H9 (cell line): ENCODE measurements at regions not wholly inside any gene's neighbourhood (a gene's known extent, or its start where the extent isn't known, plus 50 kb on each side); places are given as distances from the start of the nearest gene placed in this dataset.

ENCODE experiments used
- DNase-seq: peaks from one replicate; pipeline ENCODE4 v3.0.0-alpha.2; 2017
- H2AFZ ChIP-seq: one replicate; pipeline ENCODE4 v1.6.1; 2013; ENCODE audit warnings: mild to moderate bottlenecking, low read length, control low read depth, moderate library complexity
- H2AK5ac ChIP-seq: 2 replicates; pipeline ENCODE4 v1.6.1; 2013; ENCODE audit warnings: low read length, control low read depth, mixed read lengths; ENCODE audit not compliant: insufficient read length
- H2BK120ac ChIP-seq: one replicate; pipeline ENCODE4 v1.6.1; 2013; ENCODE audit warnings: low read depth, mild to moderate bottlenecking, low read length, control low read depth, inconsistent platforms; ENCODE audit not compliant: poor library complexity, severe bottlenecking
- H2BK12ac ChIP-seq: 2 replicates; pipeline ENCODE4 v1.6.1; 2013; ENCODE audit warnings: low read length, control low read depth, mixed read lengths, low read depth; ENCODE audit not compliant: insufficient read length
- H2BK15ac ChIP-seq: 2 replicates; pipeline ENCODE4 v1.6.1; 2013; ENCODE audit warnings: low read depth, low read length, control low read depth
- H2BK20ac ChIP-seq: one replicate; pipeline ENCODE4 v1.6.1; 2013; ENCODE audit warnings: low read depth, mild to moderate bottlenecking, low read length, control low read depth, inconsistent platforms; ENCODE audit not compliant: poor library complexity, severe bottlenecking
- H2BK5ac ChIP-seq: 2 replicates; pipeline ENCODE4 v1.6.1; 2013; ENCODE audit warnings: low read length, control low read depth, mixed read lengths; ENCODE audit not compliant: insufficient read length
- H3K14ac ChIP-seq: 2 replicates; pipeline ENCODE4 v1.6.1; 2013; ENCODE audit warnings: low read length, control low read depth; ENCODE audit not compliant: insufficient read depth
- H3K18ac ChIP-seq: 2 replicates; pipeline ENCODE4 v1.6.1; 2013; ENCODE audit warnings: low read depth, mild to moderate bottlenecking, mixed read lengths, low read length, control low read depth; ENCODE audit not compliant: insufficient read length
- H3K23ac ChIP-seq: 2 replicates; pipeline ENCODE4 v1.6.1; 2013; ENCODE audit warnings: low read length, control low read depth, mixed read lengths, low read depth; ENCODE audit not compliant: insufficient read length
- H3K23me2 ChIP-seq: 2 replicates; pipeline ENCODE4 v1.6.1; 2013; ENCODE audit warnings: low read depth, mild to moderate bottlenecking, mixed read lengths, low read length, control low read depth; ENCODE audit not compliant: insufficient read length, poor library complexity, severe bottlenecking
- H3K27ac ChIP-seq: 2 replicates; pipeline ENCODE4 v1.5.1; 2013; ENCODE audit warnings: low read length, control low read depth, mixed read lengths, low read depth; ENCODE audit not compliant: insufficient read length
- H3K27me3 ChIP-seq: 2 replicates; pipeline ENCODE4 v1.6.1; 2013; ENCODE audit warnings: low read length, control low read depth, inconsistent platforms; ENCODE audit not compliant: insufficient read depth
- H3K4ac ChIP-seq: 2 replicates; pipeline ENCODE4 v1.6.1; 2013; ENCODE audit warnings: low read depth, mild to moderate bottlenecking, control low read depth, inconsistent platforms, low read length, moderate library complexity
- H3K4me1 ChIP-seq: 2 replicates; pipeline ENCODE4 v1.6.1; 2013; ENCODE audit warnings: low read length, control low read depth, inconsistent platforms; ENCODE audit not compliant: insufficient read depth
- H3K4me2 ChIP-seq: 2 replicates; pipeline ENCODE4 v1.6.1; 2013; ENCODE audit warnings: low read length, control low read depth, mixed read lengths; ENCODE audit not compliant: insufficient read length, insufficient read depth
- H3K56ac ChIP-seq: 2 replicates; pipeline ENCODE4 v1.6.1; 2013; ENCODE audit warnings: low read depth, mild to moderate bottlenecking, mixed read lengths, low read length, control low read depth; ENCODE audit not compliant: insufficient read length
- H3K79me1 ChIP-seq: 2 replicates; pipeline ENCODE4 v1.6.1; 2013; ENCODE audit warnings: low read depth, mild to moderate bottlenecking, moderate library complexity, low read length, control low read depth, inconsistent platforms; ENCODE audit not compliant: insufficient read depth, poor library complexity, severe bottlenecking
- H3K79me2 ChIP-seq: 2 replicates; pipeline ENCODE4 v1.6.1; 2013; ENCODE audit warnings: low read length, control low read depth, inconsistent platforms; ENCODE audit not compliant: insufficient read depth
- H3K9ac ChIP-seq: 2 replicates; pipeline ENCODE4 v1.6.1; 2013; ENCODE audit warnings: low read length, control low read depth, mixed read lengths; ENCODE audit not compliant: insufficient read length; ENCODE audit errors: extremely low read depth
- H3K9me3 ChIP-seq: one replicate; pipeline ENCODE4 v1.6.1; 2013; ENCODE audit warnings: low read depth, low read length, inconsistent platforms; ENCODE audit not compliant: control insufficient read depth
- H3T11ph ChIP-seq: one replicate; pipeline ENCODE4 v1.6.1; 2013; ENCODE audit warnings: mild to moderate bottlenecking, low read length, control low read depth, inconsistent platforms
- H4K20me1 ChIP-seq: one replicate; pipeline ENCODE4 v1.6.1; 2013; ENCODE audit not compliant: control insufficient read depth, insufficient read length, insufficient read depth
- H4K5ac ChIP-seq: 2 replicates; pipeline ENCODE4 v1.6.1; 2013; ENCODE audit warnings: low read depth, mild to moderate bottlenecking, mixed read lengths, low read length, control low read depth; ENCODE audit not compliant: insufficient read length
- H4K8ac ChIP-seq: replicated peaks from 2 replicates; pipeline ENCODE4 v1.6.1; 2013; ENCODE audit warnings: low read length, control low read depth, mixed read lengths, low read depth; ENCODE audit not compliant: insufficient read length
- H4K91ac ChIP-seq: 2 replicates; pipeline ENCODE4 v1.6.1; 2013; ENCODE audit warnings: low read depth, mild to moderate bottlenecking, moderate library complexity, mixed read lengths, low read length, control low read depth; ENCODE audit not compliant: insufficient read length
- H3K27ac Mint-ChIP-seq, 3 experiments: 2 replicates in 2 of 3; 3 replicates in 1 of 3; pipeline ENCODE4 v1.8.0; 2020 to 2021; ENCODE audit warnings: mixed read lengths in 3 of 3, mild to moderate bottlenecking in 1 of 3, moderate library complexity in 1 of 3
- H3K27me3 Mint-ChIP-seq: 2 replicates; pipeline ENCODE4 v1.8.0; 2021; ENCODE audit warnings: low read depth, mild to moderate bottlenecking, moderate library complexity, mixed read lengths
- H3K36me3 Mint-ChIP-seq, 3 experiments: 2 replicates in 2 of 3; 3 replicates in 1 of 3; pipeline ENCODE4 v1.8.0; 2020 to 2021; ENCODE audit warnings: low read depth in 3 of 3, mixed read lengths in 3 of 3; ENCODE audit not compliant: insufficient read depth in 1 of 3
- H3K4me1 Mint-ChIP-seq, 2 experiments: 2 replicates each; pipeline ENCODE4 v1.8.0; 2020; ENCODE audit warnings: mixed read lengths in 2 of 2
- H3K4me3 Mint-ChIP-seq, 2 experiments: 2 replicates in 1 of 2; 3 replicates in 1 of 2; pipeline ENCODE4 v1.8.0; 2020 to 2021; ENCODE audit warnings: mild to moderate bottlenecking in 2 of 2, mixed read lengths in 2 of 2, moderate library complexity in 1 of 2
- H3K9me3 Mint-ChIP-seq, 2 experiments: 2 replicates in 1 of 2; 3 replicates in 1 of 2; pipeline ENCODE4 v1.8.0; 2020; ENCODE audit warnings: mild to moderate bottlenecking in 2 of 2, mixed read lengths in 2 of 2, moderate library complexity in 1 of 2
- WGBS: extraction: QIAGEN DNeasy Blood & Tissue Kit; methylation state at CpG from one replicate; pipeline ENCODE4 v1.1.7; 2013; ENCODE audit warnings: missing lambda C conversion rate, low lambda C conversion rate, mixed read lengths; ENCODE audit not compliant: insufficient read length; ENCODE audit errors: extremely low coverage; 5-methylcytosine and 5-hydroxymethylcytosine counted together
- TF ChIP-seq, protein P1 (sequence below): fragments of 200-600 bp; sonication (generic); conservative IDR thresholded peaks from 3 replicates; pipeline ENCODE4 v1.8.0; 2021; ENCODE audit warnings: antibody characterized with exemption, mild to moderate bottlenecking

DNA sequence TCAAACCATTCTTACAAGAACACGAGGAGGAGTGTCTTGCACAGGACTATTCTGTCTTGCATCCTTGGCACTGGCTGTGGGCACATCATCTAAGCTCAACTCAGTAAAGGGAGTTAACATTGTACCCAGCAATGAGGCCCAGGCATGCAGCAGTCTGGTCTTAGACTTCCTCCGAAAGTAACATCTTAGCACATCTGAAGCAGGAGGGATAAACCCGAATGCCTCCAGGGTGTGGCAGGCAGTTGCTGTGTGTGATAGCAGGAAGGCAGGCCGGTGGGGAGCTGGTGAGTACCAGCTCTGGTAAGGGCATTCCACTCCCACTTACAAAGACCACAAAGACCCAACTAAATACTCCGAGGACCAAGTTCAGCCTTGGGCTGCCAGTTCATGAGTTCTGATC, 206.3 kb downstream of the TSN start:
- no peaks in the 10 kb centered on the region; a peak in 1 of 7 replicates for H3K36me3 Mint-ChIP-seq
- no peak for DNase-seq
- H3K4ac ChIP-seq, result no peak overlapping the region
- H3K27ac ChIP-seq, result no peak overlapping the region
- H3K18ac ChIP-seq, result no peak overlapping the region
- H3K79me2 ChIP-seq, result no peaks in the 10 kb centered on the region
- no peak overlapping the region for H3K56ac ChIP-seq
- no peaks in the 10 kb centered on the region for H3K27me3 ChIP-seq
- H3K23ac ChIP-seq, result no peak overlapping the region
- H3K14ac ChIP-seq, result no peak overlapping the region
- no peaks in the 10 kb centered on the region for H3K4me1 Mint-ChIP-seq
- no peak overlapping the region for H3K4me3 Mint-ChIP-seq
- no peaks in the 10 kb centered on the region for H3K9me3 Mint-ChIP-seq
- H2BK12ac ChIP-seq, result no peak overlapping the region
- H3K23me2 ChIP-seq, result no peaks in the 10 kb centered on the region
- no peaks in the 10 kb centered on the region for H4K20me1 ChIP-seq
- TF ChIP-seq, protein P1, sequence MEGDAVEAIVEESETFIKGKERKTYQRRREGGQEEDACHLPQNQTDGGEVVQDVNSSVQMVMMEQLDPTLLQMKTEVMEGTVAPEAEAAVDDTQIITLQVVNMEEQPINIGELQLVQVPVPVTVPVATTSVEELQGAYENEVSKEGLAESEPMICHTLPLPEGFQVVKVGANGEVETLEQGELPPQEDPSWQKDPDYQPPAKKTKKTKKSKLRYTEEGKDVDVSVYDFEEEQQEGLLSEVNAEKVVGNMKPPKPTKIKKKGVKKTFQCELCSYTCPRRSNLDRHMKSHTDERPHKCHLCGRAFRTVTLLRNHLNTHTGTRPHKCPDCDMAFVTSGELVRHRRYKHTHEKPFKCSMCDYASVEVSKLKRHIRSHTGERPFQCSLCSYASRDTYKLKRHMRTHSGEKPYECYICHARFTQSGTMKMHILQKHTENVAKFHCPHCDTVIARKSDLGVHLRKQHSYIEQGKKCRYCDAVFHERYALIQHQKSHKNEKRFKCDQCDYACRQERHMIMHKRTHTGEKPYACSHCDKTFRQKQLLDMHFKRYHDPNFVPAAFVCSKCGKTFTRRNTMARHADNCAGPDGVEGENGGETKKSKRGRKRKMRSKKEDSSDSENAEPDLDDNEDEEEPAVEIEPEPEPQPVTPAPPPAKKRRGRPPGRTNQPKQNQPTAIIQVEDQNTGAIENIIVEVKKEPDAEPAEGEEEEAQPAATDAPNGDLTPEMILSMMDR, result no peak
- no peak overlapping the region for H2AFZ ChIP-seq
- no peaks in the 10 kb centered on the region for H3K9me3 ChIP-seq
- no peak overlapping the region for H3T11ph ChIP-seq
- no peak overlapping the region for H2BK20ac ChIP-seq
- H4K91ac ChIP-seq, result no peak overlapping the region
- H3K27me3 Mint-ChIP-seq, result peaks cover 3% of the 10 kb centered on the region
- no peak overlapping the region for H3K9ac ChIP-seq
- no CpG with 5 or more reads among the region's 5 CpGs for WGBS
- H4K8ac ChIP-seq, result no peak overlapping the region
- H2AK5ac ChIP-seq, result no peak overlapping the region
- no peak overlapping the region for H2BK120ac ChIP-seq
- H3K4me2 ChIP-seq, result no peak overlapping the region
- H3K79me1 ChIP-seq, result no peaks in the 10 kb centered on the region
- H2BK15ac ChIP-seq, result no peak overlapping the region
- H3K27ac Mint-ChIP-seq, result no peak overlapping the region
- no peak overlapping the region for H2BK5ac ChIP-seq
- H3K4me1 ChIP-seq, result no peaks in the 10 kb centered on the region
- no peak overlapping the region for H4K5ac ChIP-seq
